OCI-LY1 (cell line): ENCODE measurements at regions not wholly inside any gene's neighbourhood (a gene's known extent, or its start where the extent isn't known, plus 50 kb on each side); places are given as distances from the start of the nearest gene placed in this dataset.

ENCODE experiments used
- CTCF ChIP-seq: fragments of 200-600 bp; sonication (generic), shearing (Covaris generic); IDR thresholded peaks from 2 replicates; pipeline ENCODE4 v1.5.1; 2017; ENCODE audit warnings: mild to moderate bottlenecking, antibody characterized with exemption, low read length, moderate library complexity, mixed read lengths
- EZH2 ChIP-seq: fragments of 200-600 bp; sonication (generic), shearing (Covaris generic); IDR thresholded peaks from 2 replicates; pipeline ENCODE4 v1.8.0; 2017; ENCODE audit warnings: borderline replicate concordance, mixed run types, mild to moderate bottlenecking, antibody characterized with exemption, low read length, moderate library complexity, mixed read lengths

DNA sequence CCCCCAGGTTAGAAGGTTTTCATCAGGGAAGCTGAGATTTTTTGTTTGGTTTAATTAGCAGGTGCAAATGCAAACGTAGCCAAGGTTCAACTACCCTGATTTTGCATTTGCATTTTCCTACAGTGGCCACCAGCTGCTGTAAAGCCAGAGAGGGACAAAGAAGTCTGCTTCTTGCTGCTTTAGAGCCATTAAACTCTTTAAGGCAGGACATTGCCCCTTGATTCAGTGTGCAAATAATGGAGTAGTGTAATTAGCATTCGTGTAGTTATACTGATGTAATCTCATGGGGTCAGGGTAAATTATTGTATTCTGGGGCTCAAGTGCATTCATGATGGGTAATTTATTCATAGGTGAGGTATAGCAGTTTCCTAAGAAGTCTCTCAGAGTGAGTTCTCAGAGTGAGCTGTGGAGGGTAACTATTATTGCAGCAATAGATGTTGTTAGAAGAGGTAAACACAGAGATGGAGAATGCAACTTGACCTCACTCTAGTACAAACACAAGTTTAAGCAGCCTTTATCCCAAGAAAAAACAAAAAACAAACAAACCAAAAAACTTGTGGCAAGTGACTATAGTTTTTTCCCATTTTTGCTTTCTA, 526.5 kb downstream of the KIF4B start:
- TF ChIP-seq CTCF (no peak), EZH2 (no peak)
